ENCODE measurements at regions not wholly inside any gene's neighbourhood (a gene's known extent, or its start where the extent isn't known, plus 50 kb on each side); places are given as distances from the start of the nearest gene placed in this dataset.

DNA sequence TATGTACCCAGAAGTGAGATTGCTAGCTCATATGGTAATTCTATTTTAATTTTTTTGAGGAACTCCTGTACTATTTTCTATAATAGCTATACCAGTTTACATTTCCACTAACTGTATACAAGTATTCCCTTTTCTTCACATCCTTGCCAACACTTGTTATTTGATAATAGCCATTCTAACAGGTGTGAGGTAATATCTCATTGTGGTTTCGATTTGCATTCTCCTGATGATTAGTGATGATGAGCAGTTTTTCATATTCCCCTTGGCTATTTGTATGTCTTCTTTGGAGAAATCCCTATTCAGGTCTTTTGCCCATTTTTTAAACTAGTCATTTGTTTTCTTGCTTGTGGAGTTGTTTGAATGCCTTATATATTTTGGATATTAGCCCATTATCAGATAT is 121.3 kb downstream of the BBS10 start:
- TF ChIP-seq, protein P1, sequence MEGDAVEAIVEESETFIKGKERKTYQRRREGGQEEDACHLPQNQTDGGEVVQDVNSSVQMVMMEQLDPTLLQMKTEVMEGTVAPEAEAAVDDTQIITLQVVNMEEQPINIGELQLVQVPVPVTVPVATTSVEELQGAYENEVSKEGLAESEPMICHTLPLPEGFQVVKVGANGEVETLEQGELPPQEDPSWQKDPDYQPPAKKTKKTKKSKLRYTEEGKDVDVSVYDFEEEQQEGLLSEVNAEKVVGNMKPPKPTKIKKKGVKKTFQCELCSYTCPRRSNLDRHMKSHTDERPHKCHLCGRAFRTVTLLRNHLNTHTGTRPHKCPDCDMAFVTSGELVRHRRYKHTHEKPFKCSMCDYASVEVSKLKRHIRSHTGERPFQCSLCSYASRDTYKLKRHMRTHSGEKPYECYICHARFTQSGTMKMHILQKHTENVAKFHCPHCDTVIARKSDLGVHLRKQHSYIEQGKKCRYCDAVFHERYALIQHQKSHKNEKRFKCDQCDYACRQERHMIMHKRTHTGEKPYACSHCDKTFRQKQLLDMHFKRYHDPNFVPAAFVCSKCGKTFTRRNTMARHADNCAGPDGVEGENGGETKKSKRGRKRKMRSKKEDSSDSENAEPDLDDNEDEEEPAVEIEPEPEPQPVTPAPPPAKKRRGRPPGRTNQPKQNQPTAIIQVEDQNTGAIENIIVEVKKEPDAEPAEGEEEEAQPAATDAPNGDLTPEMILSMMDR (IDR thresholded peaks at IDR 0.05 in 4 of 5, conservative IDR thresholded peaks at IDR 0.05 in 1 of 5): no peak
- TF ChIP-seq POLR2A (IDR thresholded peaks at IDR 0.05): no peak

Measured in gastrocnemius medialis (tissue), 4 donors.